ENCODE measurements at regions not wholly inside any gene's neighbourhood (a gene's known extent, or its start where the extent isn't known, plus 50 kb on each side); places are given as distances from the start of the nearest gene placed in this dataset.
A peak's percentile ranks its signal among the peaks of the same experiment; 100 is the strongest.

DNA sequence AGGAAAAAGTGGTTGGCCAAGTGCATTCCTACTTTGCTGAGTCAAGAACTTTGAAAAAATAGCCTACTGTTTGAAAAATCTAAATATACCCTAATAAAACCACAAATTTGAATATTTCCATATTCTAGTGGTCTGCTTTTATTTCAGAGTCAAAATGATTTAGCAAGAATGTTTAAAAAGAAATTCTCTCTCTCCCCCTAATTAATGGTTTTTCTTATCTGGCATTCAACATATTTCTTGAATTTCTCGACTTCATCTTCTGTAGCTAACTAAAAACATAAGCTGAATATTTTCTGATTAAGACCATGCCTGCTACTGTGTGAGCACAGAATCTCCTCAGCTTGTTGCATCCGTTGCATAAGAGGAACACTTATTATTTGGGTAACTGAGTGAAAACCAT is 563.5 kb upstream of the TBL1XR1 start:
- ChIA-PET CTCF (interaction anchor here (0.9 kb wide), 1 partner anchor 23 kb away, joined by 3 read pairs; no protein-coding TSS in a partner anchor), POLR2A (ENCODE audit: low non-redundant PET) (no interaction called here)
- TF ChIP-seq, protein P1, sequence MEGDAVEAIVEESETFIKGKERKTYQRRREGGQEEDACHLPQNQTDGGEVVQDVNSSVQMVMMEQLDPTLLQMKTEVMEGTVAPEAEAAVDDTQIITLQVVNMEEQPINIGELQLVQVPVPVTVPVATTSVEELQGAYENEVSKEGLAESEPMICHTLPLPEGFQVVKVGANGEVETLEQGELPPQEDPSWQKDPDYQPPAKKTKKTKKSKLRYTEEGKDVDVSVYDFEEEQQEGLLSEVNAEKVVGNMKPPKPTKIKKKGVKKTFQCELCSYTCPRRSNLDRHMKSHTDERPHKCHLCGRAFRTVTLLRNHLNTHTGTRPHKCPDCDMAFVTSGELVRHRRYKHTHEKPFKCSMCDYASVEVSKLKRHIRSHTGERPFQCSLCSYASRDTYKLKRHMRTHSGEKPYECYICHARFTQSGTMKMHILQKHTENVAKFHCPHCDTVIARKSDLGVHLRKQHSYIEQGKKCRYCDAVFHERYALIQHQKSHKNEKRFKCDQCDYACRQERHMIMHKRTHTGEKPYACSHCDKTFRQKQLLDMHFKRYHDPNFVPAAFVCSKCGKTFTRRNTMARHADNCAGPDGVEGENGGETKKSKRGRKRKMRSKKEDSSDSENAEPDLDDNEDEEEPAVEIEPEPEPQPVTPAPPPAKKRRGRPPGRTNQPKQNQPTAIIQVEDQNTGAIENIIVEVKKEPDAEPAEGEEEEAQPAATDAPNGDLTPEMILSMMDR (conservative IDR thresholded peaks at IDR 0.05; ENCODE audit: low read depth), result no peak
- no peak overlapping the region for H3K27ac ChIP-seq
- no peak for DNase-seq (ENCODE audit: low spot score)

DNA sequence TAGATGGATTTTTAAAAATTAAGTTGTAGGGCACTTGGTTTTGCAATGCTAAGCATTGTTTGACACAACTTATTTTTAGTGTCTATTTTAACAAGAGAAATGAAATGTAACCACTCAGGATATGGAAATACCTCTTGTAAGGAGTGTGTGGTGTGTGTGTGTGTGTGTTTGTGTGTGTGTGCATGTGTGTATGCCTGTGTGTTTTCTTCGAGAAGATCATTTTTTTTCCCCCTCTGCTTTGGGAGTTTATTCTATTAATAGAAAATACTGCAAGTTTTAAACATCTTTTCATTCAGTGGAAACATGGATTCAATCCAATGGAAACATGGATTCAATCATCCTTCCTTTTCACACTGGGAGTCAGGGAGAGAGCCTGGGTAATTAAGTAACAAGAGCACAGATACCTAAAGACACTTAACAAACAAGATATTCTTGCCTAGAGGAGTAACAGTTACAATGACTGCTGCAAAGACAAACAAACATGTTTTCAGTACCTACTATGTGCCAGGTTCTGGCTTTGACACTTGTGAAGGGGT is 567.2 kb upstream of the TBL1XR1 start:
- no peak for DNase-seq (ENCODE audit: low spot score)
- CTCF ChIA-PET, result no interaction called here
- TF ChIP-seq, protein P1 (conservative IDR thresholded peaks at IDR 0.05; ENCODE audit: low read depth), result no peak
- H3K27ac ChIP-seq, result no peak overlapping the region
- POLR2A ChIA-PET (ENCODE audit: low non-redundant PET), result no interaction called here

DNA sequence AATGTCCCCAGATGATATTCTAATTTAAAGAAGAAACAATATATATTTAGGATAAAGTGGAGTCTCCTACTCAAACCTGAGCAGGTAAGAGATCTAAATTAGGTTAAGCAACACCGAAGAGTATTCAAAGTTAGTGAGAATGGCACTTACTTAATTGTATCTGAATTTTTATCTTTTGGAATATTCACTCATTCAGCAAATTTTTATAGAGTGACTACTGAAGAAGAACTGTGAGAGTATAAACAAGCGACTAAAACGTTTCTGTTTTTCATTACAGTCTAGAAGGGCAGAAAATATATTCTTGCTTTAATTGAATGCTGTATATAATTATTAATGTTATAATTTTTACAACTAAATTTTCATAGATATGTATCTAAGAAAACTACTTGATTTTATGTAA is 567.7 kb upstream of the TBL1XR1 start:
- TF ChIP-seq, protein P1 (conservative IDR thresholded peaks at IDR 0.05; ENCODE audit: low read depth), result no peak
- CTCF ChIA-PET, result no interaction called here
- no peak for DNase-seq (ENCODE audit: low spot score)
- POLR2A ChIA-PET (ENCODE audit: low non-redundant PET), result no interaction called here
- no peak overlapping the region for H3K27ac ChIP-seq

DNA sequence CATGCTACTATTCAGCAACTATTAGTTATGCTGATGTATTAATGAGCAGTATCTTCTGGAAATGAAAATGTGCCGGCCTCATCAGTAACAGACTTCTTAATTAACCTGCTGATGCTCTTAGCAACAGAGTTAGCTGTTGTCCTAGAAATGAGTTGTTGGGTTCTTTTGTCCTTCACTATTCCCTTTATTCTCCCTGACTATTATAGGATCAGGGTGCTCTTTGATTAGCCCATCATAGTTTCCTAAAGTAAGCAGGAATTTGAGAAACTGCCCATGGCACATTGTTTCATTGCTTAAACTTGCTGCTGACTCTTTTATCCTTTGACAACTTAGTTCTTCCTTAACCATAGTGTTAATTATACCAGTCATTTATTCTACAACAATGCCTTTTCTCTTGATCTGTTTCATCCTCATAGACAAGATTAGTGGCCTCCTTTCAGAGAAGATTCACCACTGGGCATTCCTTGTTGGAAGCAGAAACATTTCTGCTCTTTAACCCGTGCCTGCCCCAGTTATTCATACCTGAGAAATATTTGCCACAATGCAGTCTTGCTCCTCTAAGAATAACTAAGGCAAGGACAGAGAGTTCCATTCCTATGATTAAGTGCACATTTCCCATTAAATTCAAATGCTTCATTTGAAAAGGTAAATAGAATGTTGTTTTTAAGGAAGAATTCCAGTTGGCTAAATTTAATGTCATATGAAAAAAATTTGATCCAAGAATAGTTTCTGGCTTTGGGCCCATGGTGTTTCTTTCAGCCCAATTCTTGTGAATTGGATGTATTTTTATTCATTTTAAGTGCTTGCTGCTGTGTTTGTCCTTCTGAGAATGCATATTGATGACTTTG is 573.3 kb upstream of the TBL1XR1 start:
- CTCF ChIA-PET, result no interaction called here
- peak; percentile 32 for DNase-seq (ENCODE audit: low spot score)
- TF ChIP-seq, protein P1 (conservative IDR thresholded peaks at IDR 0.05; ENCODE audit: low read depth), result no peak
- POLR2A ChIA-PET (ENCODE audit: low non-redundant PET), result no interaction called here
- H3K27ac ChIP-seq, result no peak overlapping the region

DNA sequence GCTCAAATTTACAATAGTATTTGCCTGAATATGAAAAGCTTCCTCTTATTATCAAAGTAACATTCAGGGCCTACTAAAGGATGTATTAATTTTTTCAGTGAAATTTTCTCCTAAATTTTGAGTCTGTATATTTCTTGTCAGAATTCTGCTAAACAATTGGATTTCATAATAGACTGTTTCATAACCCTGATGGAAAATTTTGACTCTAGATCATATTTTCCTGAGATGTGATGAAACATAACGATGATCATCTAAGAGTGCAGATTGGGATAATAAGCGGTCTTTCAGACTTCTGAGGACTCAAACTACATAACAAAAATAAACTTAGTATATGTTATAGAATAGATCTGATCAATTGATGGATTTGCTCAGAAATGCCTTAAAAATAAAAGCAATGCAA is 574.5 kb upstream of the TBL1XR1 start:
- no peak overlapping the region for H3K27ac ChIP-seq
- TF ChIP-seq, protein P1 (conservative IDR thresholded peaks at IDR 0.05; ENCODE audit: low read depth), result no peak
- ChIA-PET POLR2A (ENCODE audit: low non-redundant PET) (no interaction called here), CTCF (interaction anchor here (0.6 kb wide), 1 partner anchor 613 kb away, joined by 3 read pairs; no protein-coding TSS in a partner anchor)
- DNase-seq (ENCODE audit: low spot score), result no peak

DNA sequence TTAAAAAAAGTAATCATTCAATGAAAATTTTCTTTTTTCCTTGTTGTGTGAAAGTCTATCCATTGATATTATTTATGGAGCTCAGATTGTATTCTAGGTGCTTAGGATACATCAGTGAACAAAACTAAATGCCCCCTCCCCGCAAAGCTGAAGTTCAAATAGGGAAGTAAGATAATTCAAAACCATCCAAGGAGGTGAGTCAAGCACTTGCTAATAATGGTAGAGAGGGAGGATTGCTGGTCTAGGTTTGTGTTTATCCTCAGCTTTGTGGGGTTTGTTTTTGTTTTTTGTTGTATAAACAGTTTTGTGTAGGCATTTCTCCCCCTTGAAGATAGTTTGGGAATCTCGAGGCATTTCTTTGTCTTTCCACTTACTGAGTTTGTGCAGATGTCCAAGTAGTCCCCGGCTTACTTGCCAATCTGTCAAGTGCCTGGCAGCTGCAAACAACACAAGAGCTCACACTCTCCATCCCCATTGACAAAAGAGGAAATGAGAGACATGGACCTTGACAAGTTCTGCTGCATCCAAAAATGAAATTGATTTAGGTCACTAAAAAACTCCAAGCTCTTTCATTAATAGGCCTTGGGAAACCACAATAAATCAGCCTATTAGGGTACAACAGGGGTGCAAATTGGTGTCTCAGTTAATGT is 575.8 kb upstream of the TBL1XR1 start:
- TF ChIP-seq, protein P1 (conservative IDR thresholded peaks at IDR 0.05; ENCODE audit: low read depth), result no peak
- no peak overlapping the region for H3K27ac ChIP-seq
- ChIA-PET POLR2A (ENCODE audit: low non-redundant PET) (no interaction called here), CTCF (no interaction called here)
- no peak for DNase-seq (ENCODE audit: low spot score)

All from RWPE1 (cell line).